Subcutaneous abdominal adipose tissue (tissue), 5 donors: ENCODE measurements at regions not wholly inside any gene's neighbourhood (a gene's known extent, or its start where the extent isn't known, plus 50 kb on each side); places are given as distances from the start of the nearest gene placed in this dataset.

Experiments
- H3K27ac ChIP-seq: one replicate; pipeline ENCODE4 v1.7.0; 2013; ENCODE audit warnings: low read depth, mild to moderate bottlenecking, inconsistent platforms, low read length, moderate library complexity
- H3K27me3 ChIP-seq, 5 donors: one replicate each; pipeline ENCODE4 v1.7.0; 2013; ENCODE audit warnings: low read length in 5 of 5, inconsistent platforms in 1 of 5; ENCODE audit not compliant: control insufficient read depth in 5 of 5, insufficient read depth in 4 of 5
- H3K36me3 ChIP-seq, 5 donors: one replicate each; pipeline ENCODE4 v1.7.0; 2013; ENCODE audit warnings: low read length in 5 of 5; ENCODE audit not compliant: control insufficient read depth in 5 of 5, insufficient read depth in 5 of 5
- H3K4me1 ChIP-seq, 5 donors: one replicate each; pipeline ENCODE4 v1.7.0; 2013; ENCODE audit warnings: low read length in 5 of 5, mild to moderate bottlenecking in 3 of 5, moderate library complexity in 1 of 5; ENCODE audit not compliant: control insufficient read depth in 5 of 5, insufficient read depth in 5 of 5
- H3K4me3 ChIP-seq, 5 donors: one replicate each; pipeline ENCODE4 v1.7.0; 2013; ENCODE audit warnings: low read length in 5 of 5, low read depth in 1 of 5
- H3K9ac ChIP-seq, 5 donors: one replicate each; pipeline ENCODE4 v1.7.0; 2013; ENCODE audit warnings: low read length in 5 of 5, mild to moderate bottlenecking in 4 of 5, moderate library complexity in 3 of 5
- H3K9me3 ChIP-seq, 5 donors: one replicate each; pipeline ENCODE4 v1.7.0; 2013; ENCODE audit warnings: low read length in 5 of 5; ENCODE audit not compliant: control insufficient read depth in 5 of 5
- donor health status: healthy.
- donor health status: healthy.
- donor health status: healthy.
- donor health status: healthy.
- donor health status: healthy.

- Histone ChIP-seq H3K9ac (no peak overlapping the region), H3K36me3 (no peaks in the 10 kb centered on the region), H3K4me1 (peaks cover 0 to 9% (median 4%) of the 10 kb centered on the region in 5 donors), H3K27ac (no peak overlapping the region), H3K9me3 (peaks cover 0 to 6% (median 3%) of the 10 kb centered on the region in 5 donors), H3K4me3 (no peak overlapping the region), H3K27me3 (no peaks in the 10 kb centered on the region)
These were observed 376.7 kb upstream of the RAG2 start for GRCh38 chr11:36974771-36975170.

GRCh38 chr11:36953976-36954375 is 355.9 kb upstream of the RAG2 start:
- H3K4me1 ChIP-seq = peaks cover 0 to 6% (median 0%) of the 10 kb centered on the region in 5 donors

GRCh38 chr11:36948460-36949127 is 350.6 kb upstream of the RAG2 start:
- Histone ChIP-seq H3K4me3 (no peak overlapping the region), H3K27me3 (peaks cover 0 to 3% (median 0%) of the 10 kb centered on the region in 5 donors), H3K9ac (no peak overlapping the region), H3K9me3 (no peaks in the 10 kb centered on the region), H3K27ac (no peak overlapping the region), H3K4me1 (no peaks in the 10 kb centered on the region), H3K36me3 (no peaks in the 10 kb centered on the region)

More at GRCh38 chr11:36953976-36954375, 355.9 kb upstream of the RAG2 start:
- Histone ChIP-seq H3K27me3 (no peaks in the 10 kb centered on the region), H3K36me3 (no peaks in the 10 kb centered on the region), H3K4me3 (no peak overlapping the region), H3K27ac (no peak overlapping the region), H3K9ac (no peak overlapping the region), H3K9me3 (peaks cover 0 to 9% (median 5%) of the 10 kb centered on the region in 5 donors)

GRCh38 chr11:36945384-36945783 is 347.3 kb upstream of the RAG2 start:
- H3K27ac ChIP-seq = no peak overlapping the region
- no peaks in the 10 kb centered on the region for H3K36me3 ChIP-seq
- no peaks in the 10 kb centered on the region for H3K9me3 ChIP-seq
- peaks cover 0 to 4% (median 0%) of the 10 kb centered on the region in 5 donors for H3K27me3 ChIP-seq
- H3K4me3 ChIP-seq = no peak overlapping the region
- no peaks in the 10 kb centered on the region for H3K4me1 ChIP-seq
- H3K9ac ChIP-seq = no peak overlapping the region

- H3K4me1 ChIP-seq = no peaks in the 10 kb centered on the region
- no peaks in the 10 kb centered on the region for H3K27me3 ChIP-seq
- no peaks in the 10 kb centered on the region for H3K36me3 ChIP-seq
- H3K9ac ChIP-seq = no peak overlapping the region
- H3K4me3 ChIP-seq = no peak overlapping the region
- no peak overlapping the region for H3K27ac ChIP-seq
- no peaks in the 10 kb centered on the region for H3K9me3 ChIP-seq
These were observed 335.4 kb upstream of the RAG2 start for GRCh38 chr11:36933481-36933880.

GRCh38 chr11:36931139-36931538 is 333.1 kb upstream of the RAG2 start:
- no peaks in the 10 kb centered on the region for H3K27me3 ChIP-seq
- peaks cover 0 to 2% (median 0%) of the 10 kb centered on the region in 5 donors for H3K9me3 ChIP-seq

GRCh38 chr11:36930256-36930655 is 332.2 kb upstream of the RAG2 start:
- no peak overlapping the region for H3K4me3 ChIP-seq
- H3K9me3 ChIP-seq = peaks cover 0 to 2% (median 0%) of the 10 kb centered on the region in 5 donors
- H3K9ac ChIP-seq = no peak overlapping the region
- no peaks in the 10 kb centered on the region for H3K36me3 ChIP-seq
- H3K27ac ChIP-seq = no peak overlapping the region
- H3K27me3 ChIP-seq = no peaks in the 10 kb centered on the region
- H3K4me1 ChIP-seq = no peaks in the 10 kb centered on the region

More at GRCh38 chr11:36931139-36931538, 333.1 kb upstream of the RAG2 start:
- Histone ChIP-seq H3K9ac (no peak overlapping the region), H3K4me3 (no peak overlapping the region), H3K36me3 (no peaks in the 10 kb centered on the region), H3K4me1 (no peaks in the 10 kb centered on the region), H3K27ac (no peak overlapping the region)

- H3K9me3 ChIP-seq = peaks cover 0 to 2% (median 0%) of the 10 kb centered on the region in 5 donors
- no peak overlapping the region for H3K4me3 ChIP-seq
- no peak overlapping the region for H3K9ac ChIP-seq
- no peaks in the 10 kb centered on the region for H3K27me3 ChIP-seq
- H3K4me1 ChIP-seq = no peaks in the 10 kb centered on the region
- H3K36me3 ChIP-seq = no peaks in the 10 kb centered on the region
- H3K27ac ChIP-seq = no peak overlapping the region
These were observed 331.4 kb upstream of the RAG2 start for GRCh38 chr11:36929401-36929800.

- no peaks in the 10 kb centered on the region for H3K4me1 ChIP-seq
- H3K27ac ChIP-seq = no peak overlapping the region
- H3K9ac ChIP-seq = no peak overlapping the region
- peaks cover 0 to 2% (median 0%) of the 10 kb centered on the region in 5 donors for H3K9me3 ChIP-seq
- no peaks in the 10 kb centered on the region for H3K27me3 ChIP-seq
- no peaks in the 10 kb centered on the region for H3K36me3 ChIP-seq
- no peak overlapping the region for H3K4me3 ChIP-seq
These were observed 330.6 kb upstream of the RAG2 start for GRCh38 chr11:36928621-36929020.

- no peak overlapping the region for H3K4me3 ChIP-seq
- no peaks in the 10 kb centered on the region for H3K4me1 ChIP-seq
- H3K36me3 ChIP-seq = no peaks in the 10 kb centered on the region
- no peak overlapping the region for H3K27ac ChIP-seq
- no peak overlapping the region for H3K9ac ChIP-seq
- H3K27me3 ChIP-seq = no peaks in the 10 kb centered on the region
- H3K9me3 ChIP-seq = no peaks in the 10 kb centered on the region
These were observed 301.8 kb upstream of the RAG2 start for GRCh38 chr11:36899800-36900199.
